ENCODE measurements at regions not wholly inside any gene's neighbourhood (a gene's known extent, or its start where the extent isn't known, plus 50 kb on each side); places are given as distances from the start of the nearest gene placed in this dataset.

DNA sequence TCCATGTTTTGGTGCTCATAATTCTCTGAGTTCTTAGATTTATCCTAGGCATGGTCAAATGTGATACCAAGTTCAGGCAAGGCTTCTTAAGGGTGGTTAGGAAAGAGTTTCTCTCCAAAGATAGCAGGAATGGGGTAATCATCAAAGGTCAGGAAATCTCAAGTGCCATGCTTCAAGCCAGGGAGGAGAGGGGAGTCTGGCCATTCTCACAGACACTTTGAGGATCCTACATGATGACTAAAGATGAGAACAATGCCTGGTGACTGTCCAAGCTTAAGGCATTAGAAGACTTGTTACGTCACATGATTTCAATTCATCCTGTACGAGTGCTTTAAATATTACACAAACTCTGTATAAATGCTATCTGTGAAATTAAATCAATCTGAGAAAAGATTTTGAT, 59.4 kb downstream of the POM121L12 start:
- TF ChIP-seq, protein P1, sequence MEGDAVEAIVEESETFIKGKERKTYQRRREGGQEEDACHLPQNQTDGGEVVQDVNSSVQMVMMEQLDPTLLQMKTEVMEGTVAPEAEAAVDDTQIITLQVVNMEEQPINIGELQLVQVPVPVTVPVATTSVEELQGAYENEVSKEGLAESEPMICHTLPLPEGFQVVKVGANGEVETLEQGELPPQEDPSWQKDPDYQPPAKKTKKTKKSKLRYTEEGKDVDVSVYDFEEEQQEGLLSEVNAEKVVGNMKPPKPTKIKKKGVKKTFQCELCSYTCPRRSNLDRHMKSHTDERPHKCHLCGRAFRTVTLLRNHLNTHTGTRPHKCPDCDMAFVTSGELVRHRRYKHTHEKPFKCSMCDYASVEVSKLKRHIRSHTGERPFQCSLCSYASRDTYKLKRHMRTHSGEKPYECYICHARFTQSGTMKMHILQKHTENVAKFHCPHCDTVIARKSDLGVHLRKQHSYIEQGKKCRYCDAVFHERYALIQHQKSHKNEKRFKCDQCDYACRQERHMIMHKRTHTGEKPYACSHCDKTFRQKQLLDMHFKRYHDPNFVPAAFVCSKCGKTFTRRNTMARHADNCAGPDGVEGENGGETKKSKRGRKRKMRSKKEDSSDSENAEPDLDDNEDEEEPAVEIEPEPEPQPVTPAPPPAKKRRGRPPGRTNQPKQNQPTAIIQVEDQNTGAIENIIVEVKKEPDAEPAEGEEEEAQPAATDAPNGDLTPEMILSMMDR (IDR thresholded peaks at IDR 0.05) = no peak
- TF ChIP-seq POLR2A (IDR thresholded peaks at IDR 0.05) (no peak), EP300 (IDR thresholded peaks at IDR 0.05) (no peak)
